H1 (cell line): ENCODE measurements at regions not wholly inside any gene's neighbourhood (a gene's known extent, or its start where the extent isn't known, plus 50 kb on each side); places are given as distances from the start of the nearest gene placed in this dataset.

Source experiments
- CHD7 ChIP-seq: fragments of 300-600 bp; sonication (generic); IDR thresholded peaks from 2 replicates; pipeline ENCODE4 v1.7.1; 2012; ENCODE audit warnings: low read length, moderate library complexity, mild to moderate bottlenecking, inconsistent platforms; ENCODE audit not compliant: insufficient replicate concordance
- KDM4A ChIP-seq: IDR thresholded peaks from one replicate; pipeline ENCODE4 v1.7.1; 2012; ENCODE audit warnings: low read depth, mild to moderate bottlenecking, moderate library complexity, low read length, inconsistent platforms; ENCODE audit not compliant: severe bottlenecking
- RBBP5 ChIP-seq: IDR thresholded peaks from 2 replicates; pipeline ENCODE4 v1.7.1; 2012; ENCODE audit warnings: low read depth, mild to moderate bottlenecking, inconsistent platforms, low read length, moderate library complexity, borderline replicate concordance
- SP1 ChIP-seq: IDR thresholded peaks from 2 replicates; pipeline ENCODE4 v1.6.1; 2011; ENCODE audit warnings: low read depth, low read length
- SRF ChIP-seq: IDR thresholded peaks from 2 replicates; pipeline ENCODE4 v1.6.1; 2011; ENCODE audit warnings: mild to moderate bottlenecking, low read depth, low read length, moderate library complexity
- TAF7 ChIP-seq: optimal IDR thresholded peaks from 2 replicates; pipeline ENCODE3; 2011; ENCODE audit warnings: low read depth, mild to moderate bottlenecking, inconsistent platforms, low read length, moderate library complexity, borderline replicate concordance
- TEAD4 ChIP-seq: IDR thresholded peaks from 2 replicates; pipeline ENCODE4 v1.6.1; 2012; ENCODE audit warnings: low read depth, low read length, inconsistent platforms, mixed read lengths
- YY1 ChIP-seq: IDR thresholded peaks from 2 replicates; pipeline ENCODE4 v1.6.1; 2011; ENCODE audit warnings: low read depth, mild to moderate bottlenecking, low read length

GRCh38 chr1:63198871-63199394 is 123.4 kb upstream of the FOXD3 start (continued):
- TF ChIP-seq CHD7 = peak; percentile 72
- no peak for TF ChIP-seq KDM4A
- TF ChIP-seq TEAD4 = 0 out of 2 replicates have a peak, but pooled peaks have one; percentile 16
- no peak for TF ChIP-seq RBBP5
- no peak for TF ChIP-seq SRF
- TF ChIP-seq TAF7 = no peak
- no peak for TF ChIP-seq YY1
- TF ChIP-seq SP1 = 0 out of 2 replicates have a peak, but pooled peaks have one; percentile 29
